HG02973 (cell line): ENCODE measurements at regions not wholly inside any gene's neighbourhood (a gene's known extent, or its start where the extent isn't known, plus 50 kb on each side); places are given as distances from the start of the nearest gene placed in this dataset.

ENCODE experiments used
- ATAC-seq: cut with Tn5 transposase; IDR thresholded peaks from one replicate; pipeline ENCODE4 v1.9.1; 2021; ENCODE audit warnings: moderate library complexity; ENCODE audit not compliant: unreplicated experiment

- no peak for ATAC-seq
These were observed 229.6 kb upstream of the TNRC6C start for GRCh38 chr17:77728871-77729270.

- ATAC-seq, result no peak
These were observed 228.9 kb upstream of the TNRC6C start for GRCh38 chr17:77729587-77729986.

- ATAC-seq, result no peak
These were observed 228.1 kb upstream of the TNRC6C start for GRCh38 chr17:77730376-77730775.

GRCh38 chr17:77733576-77734296 lies 224.8 kb upstream of the TNRC6C start:
- no peak for ATAC-seq

- ATAC-seq, result no peak
These were observed 224.0 kb upstream of the TNRC6C start for GRCh38 chr17:77734371-77735080.

- ATAC-seq, result no peak
These were observed 223.4 kb upstream of the TNRC6C start for GRCh38 chr17:77735081-77735565.

GRCh38 chr17:77735566-77736198 lies 222.8 kb upstream of the TNRC6C start:
- no peak for ATAC-seq

- ATAC-seq, result no peak
These were observed 222.3 kb upstream of the TNRC6C start for GRCh38 chr17:77736199-77736585.

GRCh38 chr17:77736721-77737120 lies 221.8 kb upstream of the TNRC6C start:
- ATAC-seq, result no peak

GRCh38 chr17:77737442-77738265 lies 220.8 kb upstream of the TNRC6C start:
- no peak for ATAC-seq

GRCh38 chr17:77738751-77739531 lies 219.6 kb upstream of the TNRC6C start:
- no peak for ATAC-seq

- ATAC-seq, result no peak
These were observed 218.0 kb upstream of the TNRC6C start for GRCh38 chr17:77740481-77740880.

GRCh38 chr17:77741109-77741508 lies 217.4 kb upstream of the TNRC6C start:
- ATAC-seq, result no peak

- ATAC-seq, result no peak
These were observed 215.9 kb upstream of the TNRC6C start for GRCh38 chr17:77742579-77742978.

- no peak for ATAC-seq
These were observed 214.2 kb upstream of the TNRC6C start for GRCh38 chr17:77744066-77744988.

- no peak for ATAC-seq
These were observed 212.8 kb upstream of the TNRC6C start for GRCh38 chr17:77745702-77746101.

GRCh38 chr17:77746393-77746792 lies 212.1 kb upstream of the TNRC6C start:
- ATAC-seq, result no peak

- ATAC-seq, result no peak
These were observed 211.5 kb upstream of the TNRC6C start for GRCh38 chr17:77746896-77747554.

GRCh38 chr17:77748436-77748835 lies 210.1 kb upstream of the TNRC6C start:
- no peak for ATAC-seq
